ENCODE measurements at regions not wholly inside any gene's neighbourhood (a gene's known extent, or its start where the extent isn't known, plus 50 kb on each side); places are given as distances from the start of the nearest gene placed in this dataset.

- Histone ChIP-seq H3K27ac (no peak overlapping the region), H3K4me3 (no peak overlapping the region), H3K9me3 (peaks cover 0 to 21% (median 3%) of the 10 kb centered on the region in 4 donors), H3K4me1 (no peaks in the 10 kb centered on the region), H3K36me3 (no peaks in the 10 kb centered on the region), H3K27me3 (no peaks in the 10 kb centered on the region)
- TF ChIP-seq POLR2AphosphoS5 (IDR thresholded peaks at IDR 0.05) (no peak), POLR2A (IDR thresholded peaks at IDR 0.05) (no peak), EP300 (IDR thresholded peaks at IDR 0.05) (no peak)
- TF ChIP-seq, protein P1, sequence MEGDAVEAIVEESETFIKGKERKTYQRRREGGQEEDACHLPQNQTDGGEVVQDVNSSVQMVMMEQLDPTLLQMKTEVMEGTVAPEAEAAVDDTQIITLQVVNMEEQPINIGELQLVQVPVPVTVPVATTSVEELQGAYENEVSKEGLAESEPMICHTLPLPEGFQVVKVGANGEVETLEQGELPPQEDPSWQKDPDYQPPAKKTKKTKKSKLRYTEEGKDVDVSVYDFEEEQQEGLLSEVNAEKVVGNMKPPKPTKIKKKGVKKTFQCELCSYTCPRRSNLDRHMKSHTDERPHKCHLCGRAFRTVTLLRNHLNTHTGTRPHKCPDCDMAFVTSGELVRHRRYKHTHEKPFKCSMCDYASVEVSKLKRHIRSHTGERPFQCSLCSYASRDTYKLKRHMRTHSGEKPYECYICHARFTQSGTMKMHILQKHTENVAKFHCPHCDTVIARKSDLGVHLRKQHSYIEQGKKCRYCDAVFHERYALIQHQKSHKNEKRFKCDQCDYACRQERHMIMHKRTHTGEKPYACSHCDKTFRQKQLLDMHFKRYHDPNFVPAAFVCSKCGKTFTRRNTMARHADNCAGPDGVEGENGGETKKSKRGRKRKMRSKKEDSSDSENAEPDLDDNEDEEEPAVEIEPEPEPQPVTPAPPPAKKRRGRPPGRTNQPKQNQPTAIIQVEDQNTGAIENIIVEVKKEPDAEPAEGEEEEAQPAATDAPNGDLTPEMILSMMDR (IDR thresholded peaks at IDR 0.05), result no peak
- intact Hi-C loops (cut with DNase I; ENCODE audit: low total_unique reads), result no loop called here
- no peak for DNase-seq
- 74 to 89% (median 85%) methylated on average over 4 of the region's 4 CpGs for WGBS, 5 donors
These were observed 382.4 kb downstream of the TRAM1L1 start for GRCh38 chr4:116702949-116703348.

DNA sequence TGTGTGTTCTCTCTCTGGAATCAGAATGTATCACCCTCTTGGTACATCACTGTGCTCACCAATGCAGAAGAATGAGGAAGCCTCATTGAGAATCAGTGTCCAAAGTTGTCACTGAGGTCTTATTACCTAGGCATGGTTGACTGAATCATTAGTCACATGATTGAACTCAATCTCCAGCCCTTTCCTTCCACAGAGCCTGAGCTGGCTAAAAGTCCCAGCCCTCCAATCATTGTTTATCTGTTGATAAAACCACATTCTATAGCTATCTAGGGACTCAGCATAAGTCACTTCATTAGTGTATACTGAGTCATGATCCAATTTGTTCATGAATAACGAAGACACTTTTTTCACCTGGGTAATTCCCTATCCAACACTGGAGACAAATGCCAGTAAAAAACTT lies 396.8 kb downstream of the TRAM1L1 start:
- Histone ChIP-seq H3K27ac (no peak overlapping the region), H3K4me1 (no peaks in the 10 kb centered on the region), H3K4me3 (no peak overlapping the region), H3K36me3 (no peaks in the 10 kb centered on the region), H3K9me3 (peaks cover 0 to 4% (median 0%) of the 10 kb centered on the region in 4 donors), H3K27me3 (no peaks in the 10 kb centered on the region)
- 89 to 94% (median 92%) methylated on average over 1 of the region's 1 CpG for WGBS, 5 donors
- TF ChIP-seq POLR2A (IDR thresholded peaks at IDR 0.05) (no peak), EP300 (IDR thresholded peaks at IDR 0.05) (no peak), POLR2AphosphoS5 (IDR thresholded peaks at IDR 0.05) (no peak)
- TF ChIP-seq, protein P1 (IDR thresholded peaks at IDR 0.05), result no peak
- DNase-seq, result no peak
- intact Hi-C loops (cut with DNase I; ENCODE audit: low total_unique reads), result no loop called here

- Histone ChIP-seq H3K27ac (no peak overlapping the region), H3K36me3 (no peaks in the 10 kb centered on the region), H3K4me3 (no peak overlapping the region), H3K27me3 (no peaks in the 10 kb centered on the region), H3K4me1 (no peaks in the 10 kb centered on the region), H3K9me3 (no peaks in the 10 kb centered on the region)
- intact Hi-C loops (cut with DNase I; ENCODE audit: low total_unique reads), result no loop called here
- no peak for DNase-seq
- WGBS, 5 donors, result 20 to 31% (median 30%) methylated on average over 2 of the region's 2 CpGs
- TF ChIP-seq, protein P1 (IDR thresholded peaks at IDR 0.05), result no peak
- TF ChIP-seq EP300 (IDR thresholded peaks at IDR 0.05) (no peak), POLR2AphosphoS5 (IDR thresholded peaks at IDR 0.05) (no peak)
These were observed 417.2 kb downstream of the TRAM1L1 start for GRCh38 chr4:116668190-116668589.

GRCh38 chr4:116665716-116666115 lies 419.7 kb downstream of the TRAM1L1 start:
- no peak for TF ChIP-seq POLR2A (IDR thresholded peaks at IDR 0.05)
- TF ChIP-seq, protein P1 (IDR thresholded peaks at IDR 0.05), result no peak
- TF ChIP-seq EP300 (IDR thresholded peaks at IDR 0.05), result no peak
- TF ChIP-seq POLR2AphosphoS5 (IDR thresholded peaks at IDR 0.05), result no peak
- H3K4me3 ChIP-seq, result no peak overlapping the region
- no peaks in the 10 kb centered on the region for H3K4me1 ChIP-seq
- intact Hi-C loops (cut with DNase I; ENCODE audit: low total_unique reads), result no loop called here
- no peak for DNase-seq
- H3K27me3 ChIP-seq, result no peaks in the 10 kb centered on the region
- no peaks in the 10 kb centered on the region for H3K9me3 ChIP-seq
- no peak overlapping the region for H3K27ac ChIP-seq
- WGBS, 5 donors, result 84 to 95% (median 88%) methylated on average over 1 of the region's 1 CpG
- no peaks in the 10 kb centered on the region for H3K36me3 ChIP-seq
